ENCODE measurements at regions not wholly inside any gene's neighbourhood (a gene's known extent, or its start where the extent isn't known, plus 50 kb on each side); places are given as distances from the start of the nearest gene placed in this dataset.

DNA sequence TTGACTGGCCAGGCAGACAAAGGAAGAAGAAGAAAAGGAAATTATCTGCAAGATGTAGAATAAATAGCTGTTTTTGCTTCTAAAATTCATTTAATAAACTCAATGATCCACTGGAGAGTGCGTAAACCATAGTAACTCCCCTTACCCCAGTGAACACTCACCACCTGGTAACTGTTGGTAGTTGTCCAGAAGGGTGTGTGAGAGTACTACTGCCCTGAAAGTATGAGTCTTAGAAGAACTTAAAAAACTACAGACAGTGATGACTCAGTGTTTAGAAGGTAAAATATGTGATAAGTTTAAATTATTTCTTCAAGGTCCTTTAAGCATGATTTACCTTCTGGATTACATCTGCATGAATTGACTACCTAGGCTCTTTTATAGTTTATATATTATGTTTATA, 53.0 kb upstream of the SEMA3A start:
- no peak for TF ChIP-seq CTCF (IDR thresholded peaks at IDR 0.05; ENCODE audit: borderline replicate concordance, insufficient read depth, low read depth, low read length)
- H3K4me3 ChIP-seq (ENCODE audit: low read depth, low read length), result no peak overlapping the region

- TF ChIP-seq CTCF (IDR thresholded peaks at IDR 0.05; ENCODE audit: borderline replicate concordance, insufficient read depth, low read depth, low read length), result no peak
These were observed 51.2 kb upstream of the SEMA3A start for GRCh38 chr7:84245835-84246234.

More at GRCh38 chr7:84245835-84246234, 51.2 kb upstream of the SEMA3A start:
- no peak overlapping the region for H3K4me3 ChIP-seq (ENCODE audit: low read depth, low read length)

Data from GM12875 (cell line).